ENCODE measurements at regions not wholly inside any gene's neighbourhood (a gene's known extent, or its start where the extent isn't known, plus 50 kb on each side); places are given as distances from the start of the nearest gene placed in this dataset.
A peak's percentile ranks its signal among the peaks of the same experiment; 100 is the strongest.
"Not testable (repeated sequence)": the region's sequence is repeated elsewhere in the genome, so short reads cannot be mapped to it uniquely, and the experiment has no call there.

DNA sequence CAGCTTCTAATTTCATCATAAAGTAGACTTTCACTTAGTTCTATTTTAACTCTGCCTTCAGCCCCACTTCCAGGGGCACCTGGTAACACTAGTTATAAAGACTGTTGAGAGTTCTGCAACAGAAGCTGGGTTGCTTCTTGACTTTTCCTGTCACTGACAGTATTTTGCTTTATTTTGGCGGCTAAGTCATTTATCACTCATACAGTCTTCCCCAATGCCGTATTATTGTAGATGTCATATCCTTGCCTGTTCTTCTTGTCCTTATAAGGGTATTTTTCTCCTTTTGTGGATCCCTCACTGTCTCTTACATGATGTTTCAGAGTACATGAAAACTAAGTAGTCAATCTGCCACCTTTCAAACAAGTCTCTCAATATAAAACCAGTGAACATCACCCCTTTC is 369.0 kb upstream of the PPP2R3A start:
- no peaks in the 10 kb centered on the region for H3K36me3 ChIP-seq (ENCODE audit: control insufficient read depth, insufficient read depth, low read length)
- TF ChIP-seq, protein P1, sequence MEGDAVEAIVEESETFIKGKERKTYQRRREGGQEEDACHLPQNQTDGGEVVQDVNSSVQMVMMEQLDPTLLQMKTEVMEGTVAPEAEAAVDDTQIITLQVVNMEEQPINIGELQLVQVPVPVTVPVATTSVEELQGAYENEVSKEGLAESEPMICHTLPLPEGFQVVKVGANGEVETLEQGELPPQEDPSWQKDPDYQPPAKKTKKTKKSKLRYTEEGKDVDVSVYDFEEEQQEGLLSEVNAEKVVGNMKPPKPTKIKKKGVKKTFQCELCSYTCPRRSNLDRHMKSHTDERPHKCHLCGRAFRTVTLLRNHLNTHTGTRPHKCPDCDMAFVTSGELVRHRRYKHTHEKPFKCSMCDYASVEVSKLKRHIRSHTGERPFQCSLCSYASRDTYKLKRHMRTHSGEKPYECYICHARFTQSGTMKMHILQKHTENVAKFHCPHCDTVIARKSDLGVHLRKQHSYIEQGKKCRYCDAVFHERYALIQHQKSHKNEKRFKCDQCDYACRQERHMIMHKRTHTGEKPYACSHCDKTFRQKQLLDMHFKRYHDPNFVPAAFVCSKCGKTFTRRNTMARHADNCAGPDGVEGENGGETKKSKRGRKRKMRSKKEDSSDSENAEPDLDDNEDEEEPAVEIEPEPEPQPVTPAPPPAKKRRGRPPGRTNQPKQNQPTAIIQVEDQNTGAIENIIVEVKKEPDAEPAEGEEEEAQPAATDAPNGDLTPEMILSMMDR (IDR thresholded peaks at IDR 0.05; ENCODE audit: insufficient read depth, low read length, severe bottlenecking) = no peak
- DNase-seq (ENCODE audit: low read depth) (no peak), FAIRE-seq (no peak)
- no peaks in the 10 kb centered on the region for H3K27me3 ChIP-seq (ENCODE audit: control insufficient read depth, insufficient read depth, low read length)
- no peak overlapping the region for H3K4me3 ChIP-seq (ENCODE audit: low read depth, low read length)

DNA sequence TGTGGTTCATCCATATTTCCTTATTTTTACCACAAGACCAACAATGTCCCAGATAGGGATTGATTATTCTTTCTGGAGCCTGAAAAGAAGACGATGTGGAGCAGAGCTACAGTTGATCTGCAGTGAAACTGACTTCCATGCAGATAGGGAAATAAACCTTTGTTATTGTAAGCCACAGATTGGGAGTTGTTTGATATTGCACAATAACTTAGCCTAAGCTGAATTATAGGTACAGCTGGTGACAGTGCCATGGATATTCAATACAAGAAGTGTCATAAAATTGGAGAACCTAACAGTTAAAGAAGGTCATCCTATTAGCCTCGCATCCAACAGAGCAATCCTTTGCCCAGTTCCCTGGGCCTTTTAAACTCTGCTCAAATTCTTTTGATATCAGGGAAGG is 367.7 kb upstream of the PPP2R3A start:
- Histone ChIP-seq H3K27me3 (ENCODE audit: control insufficient read depth, insufficient read depth, low read length) (no peaks in the 10 kb centered on the region), H3K4me3 (ENCODE audit: low read depth, low read length) (no peak overlapping the region), H3K36me3 (ENCODE audit: control insufficient read depth, insufficient read depth, low read length) (no peaks in the 10 kb centered on the region)
- FAIRE-seq = no peak
- TF ChIP-seq, protein P1 (IDR thresholded peaks at IDR 0.05; ENCODE audit: insufficient read depth, low read length, severe bottlenecking) = no peak
- DNase-seq (ENCODE audit: low read depth) = no peak

DNA sequence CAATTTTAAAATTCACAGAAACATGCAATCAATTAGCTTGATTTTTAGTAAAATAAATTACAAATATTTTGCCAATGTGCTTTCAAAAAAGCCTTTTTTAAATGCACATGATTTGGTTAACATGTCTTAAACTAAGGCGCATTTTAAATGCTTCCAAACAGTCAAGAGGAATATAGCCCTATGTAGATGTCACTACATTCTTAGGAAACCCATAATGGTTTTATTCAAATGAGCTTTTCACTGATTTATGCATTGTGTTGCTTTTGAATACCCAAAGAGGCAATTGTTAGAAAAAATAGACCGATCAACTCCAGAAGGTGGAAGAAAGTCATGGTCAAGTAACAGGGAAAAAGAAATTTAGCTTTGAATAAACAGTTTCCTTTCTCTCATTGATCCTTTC is 366.9 kb upstream of the PPP2R3A start:
- no peaks in the 10 kb centered on the region for H3K27me3 ChIP-seq (ENCODE audit: control insufficient read depth, insufficient read depth, low read length)
- FAIRE-seq = no peak
- no peaks in the 10 kb centered on the region for H3K36me3 ChIP-seq (ENCODE audit: control insufficient read depth, insufficient read depth, low read length)
- TF ChIP-seq, protein P1 (IDR thresholded peaks at IDR 0.05; ENCODE audit: insufficient read depth, low read length, severe bottlenecking) = no peak
- H3K4me3 ChIP-seq (ENCODE audit: low read depth, low read length) = no peak overlapping the region
- DNase-seq (ENCODE audit: low read depth) = no peak

DNA sequence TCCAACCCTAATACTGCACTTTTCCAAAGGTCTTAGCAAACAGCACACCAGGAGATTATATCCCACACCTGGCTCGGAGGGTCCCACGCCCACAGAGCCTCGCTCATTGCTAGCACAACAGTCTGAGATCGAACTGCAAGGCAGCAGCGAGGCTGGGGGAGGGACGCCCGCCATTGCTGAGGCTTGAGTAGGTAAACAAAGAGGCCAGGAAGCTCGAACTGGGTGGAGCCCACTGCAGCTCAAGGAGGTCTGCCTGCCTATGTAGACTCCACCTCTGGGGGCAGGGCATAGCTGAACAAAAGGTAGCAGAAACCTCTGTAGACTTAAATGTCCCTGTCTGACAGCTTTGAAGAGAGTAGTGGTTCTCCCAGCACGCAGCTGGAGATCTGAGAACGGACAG is 361.0 kb upstream of the PPP2R3A start:
- H3K36me3 ChIP-seq (ENCODE audit: control insufficient read depth, insufficient read depth, low read length); DNase-seq (ENCODE audit: low read depth); FAIRE-seq; H3K4me3 ChIP-seq (ENCODE audit: low read depth, low read length); H3K27me3 ChIP-seq (ENCODE audit: control insufficient read depth, insufficient read depth, low read length): not testable (repeated sequence)

DNA sequence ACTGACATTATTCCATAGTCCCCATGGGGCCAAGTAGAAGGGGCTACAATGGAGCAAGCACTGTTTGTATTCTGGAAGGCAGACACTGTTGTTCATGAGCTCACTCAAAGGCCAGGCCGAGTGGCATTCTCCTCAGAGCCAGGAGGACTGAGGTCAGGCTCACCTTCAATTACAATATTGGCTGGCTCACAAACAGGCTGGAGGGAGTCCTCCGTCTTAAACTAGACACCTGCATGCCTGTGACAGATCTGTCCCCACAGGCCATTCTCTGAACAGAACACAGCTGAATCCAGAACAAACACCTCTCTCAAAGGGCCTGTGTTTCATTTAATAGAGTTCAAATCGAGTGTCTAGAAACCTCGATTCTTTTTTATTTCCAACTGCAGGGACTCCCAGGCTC is 347.4 kb upstream of the PPP2R3A start:
- H3K36me3 ChIP-seq (ENCODE audit: control insufficient read depth, insufficient read depth, low read length) = no peaks in the 10 kb centered on the region
- TF ChIP-seq, protein P1 (IDR thresholded peaks at IDR 0.05; ENCODE audit: insufficient read depth, low read length, severe bottlenecking) = no peak
- H3K27me3 ChIP-seq (ENCODE audit: control insufficient read depth, insufficient read depth, low read length) = no peaks in the 10 kb centered on the region
- DNase-seq (ENCODE audit: low read depth) (no peak), FAIRE-seq (peak; percentile 23)
- no peak overlapping the region for H3K4me3 ChIP-seq (ENCODE audit: low read depth, low read length)

DNA sequence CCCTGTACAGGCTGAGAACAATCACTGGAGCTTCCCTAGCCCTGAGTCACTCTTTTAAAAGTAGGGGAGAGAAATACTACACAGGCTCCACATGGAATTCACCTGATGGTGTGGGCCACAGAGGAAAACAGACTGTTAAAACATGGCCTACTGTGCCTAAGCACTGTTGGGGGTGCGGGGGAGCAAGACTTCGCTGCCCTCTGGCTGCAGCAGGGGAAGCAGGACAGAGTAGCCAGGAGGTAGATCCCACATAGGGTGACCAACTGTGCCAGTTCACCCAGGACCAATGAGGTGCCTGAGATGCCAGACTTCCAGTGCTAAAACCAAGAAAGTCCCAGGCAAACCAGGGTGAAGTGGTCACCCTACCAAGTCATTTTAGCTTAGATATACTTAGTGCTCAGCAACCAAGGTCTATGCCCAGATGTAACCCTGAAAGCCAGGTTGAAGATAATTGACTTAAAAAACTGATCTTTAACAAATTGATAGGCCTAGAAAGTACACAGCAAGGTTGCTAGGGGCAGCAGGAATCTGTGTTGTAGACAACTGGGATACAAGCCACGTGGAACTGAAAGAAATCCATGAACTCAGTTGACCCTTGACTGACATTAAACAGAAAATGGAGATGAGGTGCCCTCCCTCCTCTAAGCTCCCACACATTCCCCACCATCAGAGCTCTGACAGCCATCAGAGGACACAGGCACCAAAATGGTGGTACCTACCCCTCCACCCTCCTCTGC is 344.2 kb upstream of the PPP2R3A start:
- FAIRE-seq = peak; percentile 58
- H3K27me3 ChIP-seq (ENCODE audit: control insufficient read depth, insufficient read depth, low read length) = no peaks in the 10 kb centered on the region
- H3K36me3 ChIP-seq (ENCODE audit: control insufficient read depth, insufficient read depth, low read length) = no peaks in the 10 kb centered on the region
- DNase-seq (ENCODE audit: low read depth) = no peak
- TF ChIP-seq, protein P1 (IDR thresholded peaks at IDR 0.05; ENCODE audit: insufficient read depth, low read length, severe bottlenecking) = no peak
- no peak overlapping the region for H3K4me3 ChIP-seq (ENCODE audit: low read depth, low read length)
